Stimulated activated CD8-positive, alpha-beta memory T cell treated with anti-CD3 and anti-CD28 coated beads, Interleukin-4, amount 100 ng/mL, for 24 hours (primary cell): ENCODE measurements at regions not wholly inside any gene's neighbourhood (a gene's known extent, or its start where the extent isn't known, plus 50 kb on each side); places are given as distances from the start of the nearest gene placed in this dataset.

Source experiments
- DNase-seq: peaks from one replicate; pipeline ENCODE4 v3.0.0-alpha.2; 2020; ENCODE audit warnings: low read depth

GRCh38 chr3:127374086-127375010 lies 86.5 kb upstream of the PRR20G start:
- no peak for DNase-seq

GRCh38 chr3:127373441-127374085 lies 85.7 kb upstream of the PRR20G start:
- no peak for DNase-seq

- no peak for DNase-seq
These were observed 84.0 kb upstream of the PRR20G start for GRCh38 chr3:127371846-127372245.

- DNase-seq, result no peak
These were observed 83.5 kb upstream of the PRR20G start for GRCh38 chr3:127371334-127371733.

- DNase-seq, result no peak
These were observed 83.1 kb upstream of the PRR20G start for GRCh38 chr3:127370906-127371305.

- no peak for DNase-seq
These were observed 81.6 kb upstream of the PRR20G start for GRCh38 chr3:127369356-127369935.

- DNase-seq, result no peak
These were observed 80.6 kb upstream of the PRR20G start for GRCh38 chr3:127368186-127369032.

GRCh38 chr3:127367593-127367992 lies 79.7 kb upstream of the PRR20G start:
- no peak for DNase-seq

GRCh38 chr3:127366383-127366782 lies 78.5 kb upstream of the PRR20G start:
- no peak for DNase-seq

GRCh38 chr3:127365163-127365798 lies 77.4 kb upstream of the PRR20G start:
- DNase-seq, result no peak

GRCh38 chr3:127363891-127364290 lies 76.0 kb upstream of the PRR20G start:
- DNase-seq, result no peak

GRCh38 chr3:127363171-127363570 lies 75.3 kb upstream of the PRR20G start:
- DNase-seq, result no peak

GRCh38 chr3:127360647-127361046 lies 72.8 kb upstream of the PRR20G start:
- no peak for DNase-seq

- DNase-seq, result no peak
These were observed 70.8 kb upstream of the PRR20G start for GRCh38 chr3:127358641-127359040.

- DNase-seq, result no peak
These were observed 68.5 kb upstream of the PRR20G start for GRCh38 chr3:127356381-127356780.

GRCh38 chr3:127354761-127355160 lies 66.9 kb upstream of the PRR20G start:
- DNase-seq, result no peak

- DNase-seq, result no peak
These were observed 64.8 kb upstream of the PRR20G start for GRCh38 chr3:127352612-127353011.

- DNase-seq, result no peak
These were observed 64.0 kb upstream of the PRR20G start for GRCh38 chr3:127351775-127352350.

GRCh38 chr3:127351321-127351720 lies 63.5 kb upstream of the PRR20G start:
- no peak for DNase-seq

- no peak for DNase-seq
These were observed 62.6 kb upstream of the PRR20G start for GRCh38 chr3:127350172-127351050.
